HCT116 (cell line): ENCODE measurements at regions not wholly inside any gene's neighbourhood (a gene's known extent, or its start where the extent isn't known, plus 50 kb on each side); places are given as distances from the start of the nearest gene placed in this dataset.

Source experiments
- ATAC-seq: fragments of 200-7000 bp; cut with Tn5 transposase; 2 replicates; pipeline ENCODE4 v1.9.1; 2020; ENCODE audit warnings: mild to moderate bottlenecking, moderate library complexity
- BruUV-seq: library from RNA; stranded (reverse); fragments of 400-500 nt; replicated peaks from 2 replicates; lab custom pipeline; 2021; lab: Mats Ljungman, UMichigan
- CTCF ChIA-PET: fragments of 300-600 bp; sonication (Branson Sonifier 250); formaldehyde crosslinking; loops from one replicate; lab custom pipeline; 2021; ENCODE audit warnings: antibody characterized with exemption; lab: Charles Lee
- POLR2A ChIA-PET: fragments of 300-600, 350-600 bp; sonication (Branson Sonifier 250); formaldehyde crosslinking; loops from one replicate; lab custom pipeline; 2021; ENCODE audit warnings: antibody characterized with exemption; lab: Charles Lee
- RAD21 ChIA-PET, 2 experiments: fragments of 300-600 bp; sonication (Branson Sonifier 250); formaldehyde crosslinking; loops; one replicate each; lab custom pipeline; 2023; ENCODE audit warnings: low total read pairs in 2 of 2; ENCODE audit not compliant: uncharacterized antibody in 2 of 2, unreplicated experiment in 2 of 2, low non-redundant PET in 1 of 2; lab: Charles Lee
- DNase-seq: peaks from one replicate; pipeline ENCODE4 v3.0.0-alpha.2; 2010; ENCODE audit warnings: low read depth, low spot score
- H2AFZ ChIP-seq: fragments of 200-600 bp; shearing (Covaris generic), sonication (generic); 2 replicates; pipeline ENCODE4 v1.6.1; 2017; ENCODE audit warnings: low read depth, mixed run types, mixed read lengths, antibody characterized with exemption, low read length; ENCODE audit not compliant: poor library complexity, severe bottlenecking
- H3K27ac ChIP-seq: 2 replicates; pipeline ENCODE4 v1.5.1; 2012; ENCODE audit warnings: low read depth, low read length
- H3K27me3 ChIP-seq: fragments of 200-600 bp; sonication (generic); 2 replicates; pipeline ENCODE4 v1.6.1; 2016; ENCODE audit warnings: mixed run types, low read length, mixed read lengths; ENCODE audit not compliant: insufficient read depth
- H3K36me3 ChIP-seq, 2 experiments: fragments of 200-500 bp in 1 of 2; fragments of 200-600 bp in 1 of 2; sonication (Bioruptor generic) in 1 of 2; sonication (generic) in 1 of 2; 2 replicates each; pipeline versions ENCODE4 v1.5.1 to v1.6.1; 2014 to 2016; ENCODE audit warnings: low read length in 2 of 2, inconsistent platforms in 1 of 2, mixed read lengths in 1 of 2, mixed run types in 1 of 2; ENCODE audit not compliant: insufficient read depth in 2 of 2, control insufficient read depth in 1 of 2
- H3K4me1 ChIP-seq, 2 experiments: fragments of 200-600 bp in 1 of 2; sonication (generic) in 1 of 2; 2 replicates each; pipeline versions ENCODE4 v1.5.1 to v1.6.1; 2012 to 2017; ENCODE audit warnings: low read length in 2 of 2, inconsistent platforms in 1 of 2, mild to moderate bottlenecking in 1 of 2, mixed read lengths in 1 of 2, mixed run types in 1 of 2, moderate library complexity in 1 of 2; ENCODE audit not compliant: insufficient read depth in 2 of 2, control insufficient read depth in 1 of 2
- H3K4me2 ChIP-seq: fragments of 200-600 bp; sonication (generic); 2 replicates; pipeline ENCODE4 v1.6.1; 2017; ENCODE audit warnings: mixed run types, low read length, mixed read lengths
- H3K4me3 ChIP-seq, 2 experiments: fragments of 200-600 bp in 1 of 2; sonication (generic) in 1 of 2; replicated peaks in 1 of 2; 2 replicates each; pipeline ENCODE4 v1.5.1; 2011 to 2016; ENCODE audit warnings: low read length in 2 of 2, control low read depth in 1 of 2, low read depth in 1 of 2, mild to moderate bottlenecking in 1 of 2, mixed read lengths in 1 of 2, mixed run types in 1 of 2
- H3K79me2 ChIP-seq: fragments of 200-600 bp; sonication (generic); 2 replicates; pipeline ENCODE4 v1.6.1; 2017; ENCODE audit warnings: mild to moderate bottlenecking, mixed run types, low read length, moderate library complexity, mixed read lengths; ENCODE audit not compliant: insufficient read depth
- H3K9ac ChIP-seq: fragments of 200-600 bp; sonication (generic); 2 replicates; pipeline ENCODE4 v1.6.1; 2016; ENCODE audit warnings: low read length, mixed read lengths
- H3K9me2 ChIP-seq: fragments of 200-600 bp; sonication (generic), shearing (Covaris generic); 2 replicates; pipeline ENCODE4 v1.6.1; 2017; ENCODE audit warnings: mixed run types, mild to moderate bottlenecking, moderate library complexity; ENCODE audit not compliant: insufficient read depth
- H3K9me3 ChIP-seq, 2 experiments: fragments of 200-500 bp in 1 of 2; fragments of 200-600 bp in 1 of 2; sonication (Bioruptor generic) in 1 of 2; sonication (generic) in 1 of 2; 2 replicates each; pipeline ENCODE4 v1.6.1; 2014 to 2017; ENCODE audit warnings: low read length in 2 of 2, mixed read lengths in 2 of 2, inconsistent platforms in 1 of 2, low read depth in 1 of 2, mild to moderate bottlenecking in 1 of 2, mixed run types in 1 of 2, moderate library complexity in 1 of 2; ENCODE audit not compliant: control insufficient read depth in 1 of 2, insufficient read depth in 1 of 2
- H4K20me1 ChIP-seq: fragments of 200-600 bp; sonication (generic), shearing (Covaris generic); 2 replicates; pipeline ENCODE4 v1.6.1; 2017; ENCODE audit warnings: mixed run types, mild to moderate bottlenecking, moderate library complexity; ENCODE audit not compliant: insufficient read depth
- EZH2 ChIP-seq: fragments of 200-600 bp; sonication (generic); IDR thresholded peaks from 2 replicates; pipeline ENCODE4 v1.6.1; 2017; ENCODE audit warnings: antibody characterized with exemption, mixed run types
- SIN3A ChIP-seq: IDR thresholded peaks from 2 replicates; pipeline ENCODE4 v1.6.1; 2012; ENCODE audit warnings: low read depth
- SRF ChIP-seq: IDR thresholded peaks from 2 replicates; pipeline ENCODE4 v1.6.1; 2012; ENCODE audit warnings: low read depth
- TCF7L2 ChIP-seq: IDR thresholded peaks from 2 replicates; pipeline ENCODE4 v1.7.0; 2011; ENCODE audit warnings: borderline replicate concordance, inconsistent platforms; ENCODE audit not compliant: insufficient read depth, insufficient read length; ENCODE audit errors: extremely low read depth
- YY1 ChIP-seq: IDR thresholded peaks from 2 replicates; pipeline ENCODE4 v1.6.1; 2011; ENCODE audit warnings: low read length, low read depth, moderate library complexity, mild to moderate bottlenecking; ENCODE audit not compliant: insufficient replicate concordance; ENCODE audit errors: extremely low read depth
- ZFX ChIP-seq: fragments of 450-650 bp; IDR thresholded peaks from 2 replicates; pipeline ENCODE4 v1.6.1; 2017
- intact Hi-C: fragments of 100-400 bp; cut with micrococcal nuclease; formaldehyde crosslinking; loops from 2 replicates; pipeline ENCODE4 v1.10.0; 2022
- TF ChIP-seq, protein P1 (sequence below): IDR thresholded peaks from 2 replicates; pipeline ENCODE4 v1.6.1; 2012
- TF ChIP-seq, protein P2 (sequence below), 3 experiments: fragments of 200-600 bp in 1 of 3; sonication (generic) in 1 of 3; IDR thresholded peaks in 2 of 3; conservative IDR thresholded peaks in 1 of 3; 2 replicates each; pipeline ENCODE4 v1.5.1; 2012 to 2017; ENCODE audit warnings: low read depth in 2 of 3, low read length in 2 of 3, antibody characterized with exemption in 1 of 3, borderline replicate concordance in 1 of 3, control low read depth in 1 of 3, mild to moderate bottlenecking in 1 of 3, mixed read lengths in 1 of 3, mixed run types in 1 of 3, moderate library complexity in 1 of 3; ENCODE audit not compliant: insufficient read depth in 1 of 3

DNA sequence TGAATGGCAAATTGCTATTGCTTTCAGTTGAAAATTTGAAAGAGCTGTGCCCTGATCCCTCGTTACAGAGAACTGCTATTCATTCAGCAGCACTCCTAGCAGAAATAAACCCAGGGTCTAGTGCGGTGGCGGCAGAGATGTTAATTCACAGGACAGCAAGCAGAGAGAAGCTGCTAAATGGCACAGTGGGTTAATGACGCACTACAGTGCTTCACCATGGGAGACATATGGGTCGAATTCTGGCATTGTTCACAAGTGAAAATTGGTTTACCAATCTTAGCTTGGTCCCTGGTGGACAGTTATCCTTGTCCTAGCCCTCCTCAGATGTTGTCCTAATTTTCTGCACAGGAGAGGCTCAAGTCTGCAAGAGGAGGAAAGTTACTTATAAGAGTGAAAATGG, 807.4 kb downstream of the TLE1 start (continued):
- TF ChIP-seq YY1: no peak
- TF ChIP-seq EZH2: no peak

GRCh38 chr9:80881320-80881719, 808.0 kb downstream of the TLE1 start:
- ChIA-PET RAD21 (no interaction called here), CTCF (no interaction called here), POLR2A (no interaction called here)
- DNase-seq: no peak
- no peak overlapping the region for H2AFZ ChIP-seq
- H4K20me1 ChIP-seq: no peaks in the 10 kb centered on the region
- no peaks in the 10 kb centered on the region for H3K4me1 ChIP-seq
- H3K4me3 ChIP-seq: no peak overlapping the region
- no peaks in the 10 kb centered on the region for H3K9me2 ChIP-seq
- H3K9me3 ChIP-seq: peaks cover 3 to 7% of the 10 kb centered on the region in 2 experiments; a peak in 2 of 4 replicates
- TF ChIP-seq, protein P1, sequence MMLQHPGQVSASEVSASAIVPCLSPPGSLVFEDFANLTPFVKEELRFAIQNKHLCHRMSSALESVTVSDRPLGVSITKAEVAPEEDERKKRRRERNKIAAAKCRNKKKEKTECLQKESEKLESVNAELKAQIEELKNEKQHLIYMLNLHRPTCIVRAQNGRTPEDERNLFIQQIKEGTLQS: no peak
- TF ChIP-seq ZFX: no peak
- TF ChIP-seq SRF: no peak
- TF ChIP-seq, protein P2, sequence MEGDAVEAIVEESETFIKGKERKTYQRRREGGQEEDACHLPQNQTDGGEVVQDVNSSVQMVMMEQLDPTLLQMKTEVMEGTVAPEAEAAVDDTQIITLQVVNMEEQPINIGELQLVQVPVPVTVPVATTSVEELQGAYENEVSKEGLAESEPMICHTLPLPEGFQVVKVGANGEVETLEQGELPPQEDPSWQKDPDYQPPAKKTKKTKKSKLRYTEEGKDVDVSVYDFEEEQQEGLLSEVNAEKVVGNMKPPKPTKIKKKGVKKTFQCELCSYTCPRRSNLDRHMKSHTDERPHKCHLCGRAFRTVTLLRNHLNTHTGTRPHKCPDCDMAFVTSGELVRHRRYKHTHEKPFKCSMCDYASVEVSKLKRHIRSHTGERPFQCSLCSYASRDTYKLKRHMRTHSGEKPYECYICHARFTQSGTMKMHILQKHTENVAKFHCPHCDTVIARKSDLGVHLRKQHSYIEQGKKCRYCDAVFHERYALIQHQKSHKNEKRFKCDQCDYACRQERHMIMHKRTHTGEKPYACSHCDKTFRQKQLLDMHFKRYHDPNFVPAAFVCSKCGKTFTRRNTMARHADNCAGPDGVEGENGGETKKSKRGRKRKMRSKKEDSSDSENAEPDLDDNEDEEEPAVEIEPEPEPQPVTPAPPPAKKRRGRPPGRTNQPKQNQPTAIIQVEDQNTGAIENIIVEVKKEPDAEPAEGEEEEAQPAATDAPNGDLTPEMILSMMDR (IDR thresholded peaks at IDR 0.05 in 2 of 3, conservative IDR thresholded peaks at IDR 0.05 in 1 of 3; ENCODE audit: borderline replicate concordance in 1 of 3, insufficient read depth in 1 of 3, low read depth in 2 of 3, low read length in 2 of 3): no peak
- TF ChIP-seq TCF7L2: no peak
- no peak for TF ChIP-seq SIN3A
- no peak overlapping the region for H3K4me2 ChIP-seq
- H3K27ac ChIP-seq: no peak overlapping the region
- H3K36me3 ChIP-seq: no peaks in the 10 kb centered on the region
- H3K9ac ChIP-seq: no peak overlapping the region
- H3K79me2 ChIP-seq: no peaks in the 10 kb centered on the region
- BruUV-seq: no TSS peak
- H3K27me3 ChIP-seq: no peaks in the 10 kb centered on the region
- no peak for ATAC-seq
- intact Hi-C loops: no loop called here
